Activated effector memory CD4-positive, alpha-beta T cell treated with anti-CD3 and anti-CD28 coated beads, Interleukin-2, amount 50 U/mL, for 16 hours (primary cell): ENCODE measurements at regions not wholly inside any gene's neighbourhood (a gene's known extent, or its start where the extent isn't known, plus 50 kb on each side); places are given as distances from the start of the nearest gene placed in this dataset.

ENCODE experiments used
- DNase-seq: peaks from one replicate; pipeline ENCODE4 v3.0.0-alpha.2; 2020

- no peak for DNase-seq
Observed at GRCh38 chr9:107645464-107645833, 155.9 kb upstream of the KLF4 start.

- no peak for DNase-seq
Observed at GRCh38 chr9:107644733-107645463, 155.3 kb upstream of the KLF4 start.

GRCh38 chr9:107639426-107639825 is 149.9 kb upstream of the KLF4 start:
- no peak for DNase-seq

- DNase-seq: no peak
Observed at GRCh38 chr9:107638521-107639310, 149.1 kb upstream of the KLF4 start.

GRCh38 chr9:107637421-107638420 is 148.2 kb upstream of the KLF4 start:
- no peak for DNase-seq

- DNase-seq: no peak
Observed at GRCh38 chr9:107636571-107637381, 147.2 kb upstream of the KLF4 start.

- no peak for DNase-seq
Observed at GRCh38 chr9:107635803-107636174, 146.2 kb upstream of the KLF4 start.

- DNase-seq: no peak
Observed at GRCh38 chr9:107635101-107635802, 145.7 kb upstream of the KLF4 start.

- DNase-seq: no peak
Observed at GRCh38 chr9:107633406-107633805, 143.8 kb upstream of the KLF4 start.

- no peak for DNase-seq
Observed at GRCh38 chr9:107632661-107633060, 143.1 kb upstream of the KLF4 start.

- no peak for DNase-seq
Observed at GRCh38 chr9:107632216-107632615, 142.6 kb upstream of the KLF4 start.

- no peak for DNase-seq
Observed at GRCh38 chr9:107631788-107632187, 142.2 kb upstream of the KLF4 start.

- DNase-seq: no peak
Observed at GRCh38 chr9:107630156-107630555, 140.6 kb upstream of the KLF4 start.

GRCh38 chr9:107628444-107628843 is 138.9 kb upstream of the KLF4 start:
- no peak for DNase-seq

GRCh38 chr9:107627781-107628180 is 138.2 kb upstream of the KLF4 start:
- DNase-seq: no peak

GRCh38 chr9:107626118-107626517 is 136.5 kb upstream of the KLF4 start:
- no peak for DNase-seq

GRCh38 chr9:107625383-107625984 is 135.9 kb upstream of the KLF4 start:
- DNase-seq: no peak

GRCh38 chr9:107624234-107624948 is 134.8 kb upstream of the KLF4 start:
- no peak for DNase-seq

GRCh38 chr9:107621436-107621835 is 131.9 kb upstream of the KLF4 start:
- no peak for DNase-seq

GRCh38 chr9:107620801-107621200 is 131.2 kb upstream of the KLF4 start:
- DNase-seq: no peak

- DNase-seq: no peak
Observed at GRCh38 chr9:107620236-107620635, 130.7 kb upstream of the KLF4 start.
